HG03571 (cell line): ENCODE measurements at regions not wholly inside any gene's neighbourhood (a gene's known extent, or its start where the extent isn't known, plus 50 kb on each side); places are given as distances from the start of the nearest gene placed in this dataset.

ENCODE experiments used
- ATAC-seq: cut with Tn5 transposase; IDR thresholded peaks from one replicate; pipeline ENCODE4 v1.9.1; 2021; ENCODE audit not compliant: unreplicated experiment

- no peak for ATAC-seq
These were observed 148.3 kb downstream of the GAS1 start for GRCh38 chr9:86798966-86799365.

- ATAC-seq = no peak
These were observed 150.6 kb downstream of the GAS1 start for GRCh38 chr9:86796666-86797065.

- ATAC-seq = no peak
These were observed 151.3 kb downstream of the GAS1 start for GRCh38 chr9:86795823-86796553.

GRCh38 chr9:86795047-86795442 is 152.3 kb downstream of the GAS1 start:
- no peak for ATAC-seq

GRCh38 chr9:86794391-86795046 is 152.8 kb downstream of the GAS1 start:
- no peak for ATAC-seq

GRCh38 chr9:86792136-86792535 is 155.2 kb downstream of the GAS1 start:
- no peak for ATAC-seq

- ATAC-seq = no peak
These were observed 156.5 kb downstream of the GAS1 start for GRCh38 chr9:86790805-86791204.

GRCh38 chr9:86788456-86788855 is 158.8 kb downstream of the GAS1 start:
- no peak for ATAC-seq

GRCh38 chr9:86783884-86784283 is 163.4 kb downstream of the GAS1 start:
- no peak for ATAC-seq

- ATAC-seq = no peak
These were observed 164.5 kb downstream of the GAS1 start for GRCh38 chr9:86782831-86783230.

- ATAC-seq = no peak
These were observed 168.5 kb downstream of the GAS1 start for GRCh38 chr9:86778761-86779160.

GRCh38 chr9:86775718-86776117 is 171.6 kb downstream of the GAS1 start:
- no peak for ATAC-seq

GRCh38 chr9:86774116-86774515 is 173.2 kb downstream of the GAS1 start:
- ATAC-seq = no peak

GRCh38 chr9:86773422-86773945 is 173.8 kb downstream of the GAS1 start:
- no peak for ATAC-seq

- ATAC-seq = no peak
These were observed 174.7 kb downstream of the GAS1 start for GRCh38 chr9:86772635-86772993.

- ATAC-seq = no peak
These were observed 175.2 kb downstream of the GAS1 start for GRCh38 chr9:86771941-86772634.

- no peak for ATAC-seq
These were observed 175.9 kb downstream of the GAS1 start for GRCh38 chr9:86771420-86771819.

- ATAC-seq = no peak
These were observed 178.6 kb downstream of the GAS1 start for GRCh38 chr9:86768709-86769108.

GRCh38 chr9:86768020-86768419 is 179.3 kb downstream of the GAS1 start:
- no peak for ATAC-seq

- ATAC-seq = no peak
These were observed 179.9 kb downstream of the GAS1 start for GRCh38 chr9:86767373-86767772.

GRCh38 chr9:86766912-86767311 is 180.4 kb downstream of the GAS1 start:
- ATAC-seq = no peak

- ATAC-seq = no peak
These were observed 180.8 kb downstream of the GAS1 start for GRCh38 chr9:86766511-86766910.
